Tongue (tissue), 1 donor: ENCODE measurements at regions not wholly inside any gene's neighbourhood (a gene's known extent, or its start where the extent isn't known, plus 50 kb on each side); places are given as distances from the start of the nearest gene placed in this dataset.

ENCODE experiments used
- DNase-seq: peaks from one replicate; pipeline ENCODE4 v3.0.0-alpha.2; 2015

GRCh38 chr15:101124731-101125451 is 127.0 kb downstream of the CHSY1 start:
- no peak for DNase-seq

DNA sequence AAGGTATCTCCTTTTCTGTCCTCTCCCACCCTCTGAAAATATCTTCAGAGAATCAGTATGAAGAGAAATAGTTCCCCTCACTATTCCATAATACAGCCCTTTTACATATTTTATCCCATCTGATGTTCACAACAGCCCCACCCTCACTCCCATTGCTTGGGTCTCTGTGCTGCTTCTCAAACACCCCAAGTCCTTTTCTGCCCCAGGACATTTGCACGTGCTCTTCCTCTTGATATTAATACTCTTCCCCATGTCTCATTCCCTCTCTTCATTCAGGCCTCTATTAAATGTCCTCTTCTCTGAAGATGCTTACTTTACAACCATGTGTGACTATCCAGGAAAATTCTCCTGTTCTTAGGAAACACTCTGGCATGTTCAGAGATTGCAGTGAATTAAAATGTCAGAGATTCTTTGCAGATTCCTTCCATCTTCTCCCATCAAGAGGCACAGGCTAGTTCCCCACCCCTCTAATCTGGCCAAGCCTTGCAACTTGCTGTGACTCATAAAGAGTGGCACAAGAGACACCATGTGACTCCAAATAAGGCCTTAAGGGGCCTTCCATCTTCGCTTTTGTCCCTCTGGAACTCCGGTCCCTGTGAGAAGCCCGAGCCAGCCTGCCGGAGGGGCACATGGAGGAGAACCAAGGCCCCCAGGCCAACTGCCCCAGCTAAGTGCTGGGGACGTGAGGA is 128.5 kb downstream of the CHSY1 start:
- no peak for DNase-seq

DNA sequence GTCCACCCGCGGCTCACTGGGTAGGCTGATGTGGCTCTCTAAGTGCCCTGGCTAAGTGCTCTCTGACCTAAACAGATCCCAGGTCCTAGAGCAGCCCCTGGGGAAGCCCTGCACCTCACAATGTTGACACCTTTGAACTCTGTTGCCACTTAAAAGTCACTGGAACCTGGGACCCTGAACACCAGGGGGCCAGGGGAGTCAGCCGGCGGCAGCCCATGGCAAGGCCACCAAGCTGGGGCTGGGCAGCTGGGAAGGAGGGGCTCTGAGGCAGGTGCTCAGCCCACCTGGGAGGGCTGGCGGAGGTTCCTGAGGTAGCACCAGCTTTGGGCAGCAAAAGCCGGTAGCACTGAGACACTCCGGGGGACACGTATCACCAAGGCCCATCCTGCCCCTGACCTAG is 129.0 kb downstream of the CHSY1 start:
- no peak for DNase-seq

- no peak for DNase-seq
Measured at GRCh38 chr15:101122266-101122665, 129.6 kb downstream of the CHSY1 start.

GRCh38 chr15:101121511-101122090 is 130.2 kb downstream of the CHSY1 start:
- peak; percentile 67 for DNase-seq

DNA sequence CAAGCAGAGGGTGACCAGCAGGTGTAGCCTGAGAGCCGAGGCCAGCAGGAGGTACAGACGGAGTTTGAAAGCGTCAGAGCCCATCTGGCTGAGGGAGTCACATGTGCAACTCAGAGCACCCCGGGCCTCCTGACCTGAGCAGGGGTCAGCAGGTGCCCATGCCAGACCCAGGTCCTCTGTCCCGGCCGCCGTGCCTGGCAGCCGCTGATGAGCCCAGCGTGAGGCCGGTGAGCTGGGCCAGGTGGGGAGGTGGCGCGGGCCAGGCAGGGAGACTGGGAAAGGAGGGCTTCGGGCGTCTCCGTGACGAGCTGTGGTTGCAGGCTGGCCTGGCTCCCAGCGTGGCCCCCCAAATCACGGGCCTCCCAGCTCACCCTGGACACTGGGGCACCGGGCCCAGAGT is 130.9 kb downstream of the CHSY1 start:
- no peak for DNase-seq

DNA sequence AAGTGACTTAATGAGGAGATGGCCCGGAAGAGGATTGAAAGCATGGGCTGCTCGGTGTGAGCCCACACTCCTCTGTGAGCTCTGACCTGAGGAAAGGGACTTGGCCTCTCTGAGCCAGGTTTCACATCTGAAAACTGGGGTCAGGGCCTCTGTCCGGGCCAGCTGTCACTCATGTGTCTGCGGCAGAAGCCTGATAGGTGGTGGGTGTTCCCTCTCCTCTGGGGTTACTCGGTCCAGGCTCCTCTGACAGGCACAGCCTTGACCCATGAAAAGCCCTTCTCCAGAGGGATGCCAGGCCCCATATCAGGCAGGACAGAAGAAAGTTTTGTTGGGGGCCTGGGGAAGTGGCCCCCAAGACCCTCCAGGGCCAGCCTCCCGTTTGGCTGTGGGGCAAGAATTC is 131.4 kb downstream of the CHSY1 start:
- DNase-seq = no peak
